Endodermal cell (in vitro differentiated cells): ENCODE measurements at regions not wholly inside any gene's neighbourhood (a gene's known extent, or its start where the extent isn't known, plus 50 kb on each side); places are given as distances from the start of the nearest gene placed in this dataset.

ENCODE experiments used
- DNase-seq: peaks from one replicate; pipeline ENCODE4 v3.0.0-alpha.2; 2017
- H3K27ac ChIP-seq: 2 replicates; pipeline ENCODE4 v1.5.1; 2013; ENCODE audit warnings: mild to moderate bottlenecking, low read depth, low read length, moderate library complexity
- H3K27me3 ChIP-seq: 2 replicates; pipeline ENCODE4 v1.6.1; 2013; ENCODE audit warnings: mild to moderate bottlenecking, low read length, moderate library complexity; ENCODE audit not compliant: insufficient read depth, control insufficient read depth, poor library complexity, severe bottlenecking
- H3K36me3 ChIP-seq: 2 replicates; pipeline ENCODE4 v1.7.0; 2013; ENCODE audit warnings: mild to moderate bottlenecking, low read length, moderate library complexity; ENCODE audit not compliant: control insufficient read depth, insufficient read depth
- H3K4me1 ChIP-seq: one replicate; pipeline ENCODE4 v1.7.0; 2013; ENCODE audit warnings: low read length; ENCODE audit not compliant: control insufficient read depth, insufficient read depth
- H3K4me3 ChIP-seq: 2 replicates; pipeline ENCODE4 v1.5.1; 2013; ENCODE audit warnings: mild to moderate bottlenecking, low read length, moderate library complexity
- H3K9ac ChIP-seq: 2 replicates; pipeline ENCODE4 v1.6.1; 2013; ENCODE audit warnings: mild to moderate bottlenecking, low read length, moderate library complexity; ENCODE audit not compliant: poor library complexity, severe bottlenecking; ENCODE audit errors: extremely low read depth
- H3K9me3 ChIP-seq: 2 replicates; pipeline ENCODE4 v1.6.1; 2013; ENCODE audit warnings: mild to moderate bottlenecking, low read length, moderate library complexity; ENCODE audit not compliant: control insufficient read depth
- H3K27ac Mint-ChIP-seq: 2 replicates; pipeline ENCODE4 v1.8.0; 2020; ENCODE audit warnings: mixed read lengths
- H3K27me3 Mint-ChIP-seq: 2 replicates; pipeline ENCODE4 v1.8.0; 2021; ENCODE audit warnings: mild to moderate bottlenecking, mixed read lengths; ENCODE audit not compliant: insufficient read depth
- H3K36me3 Mint-ChIP-seq: 2 replicates; pipeline ENCODE4 v1.8.0; 2020; ENCODE audit warnings: low read depth, mixed read lengths
- H3K4me1 Mint-ChIP-seq: 2 replicates; pipeline ENCODE4 v1.8.0; 2020; ENCODE audit warnings: mixed read lengths
- H3K4me3 Mint-ChIP-seq: 2 replicates; pipeline ENCODE4 v1.8.0; 2020; ENCODE audit warnings: mild to moderate bottlenecking, moderate library complexity, mixed read lengths
- H3K9me3 Mint-ChIP-seq: 2 replicates; pipeline ENCODE4 v1.8.0; 2020; ENCODE audit warnings: mild to moderate bottlenecking, mixed read lengths
- CTCF ChIP-seq: fragments of 200-600 bp; sonication (generic); conservative IDR thresholded peaks from 2 replicates; pipeline ENCODE4 v1.5.0; 2021; ENCODE audit warnings: antibody characterized with exemption, mild to moderate bottlenecking
- WGBS, 2 experiments: methylation state at CpG; one replicate each; pipeline versions ENCODE4 v1.1.5 to v1.1.7; 2013; ENCODE audit warnings: missing lambda C conversion rate in 2 of 2, mixed read lengths in 1 of 2; ENCODE audit not compliant: insufficient coverage in 1 of 2, insufficient read length in 1 of 2; 5-methylcytosine and 5-hydroxymethylcytosine counted together

GRCh38 chr13:55660851-55661250, 1479.9 kb upstream of the PRR20A start:
- H3K4me1 Mint-ChIP-seq: peaks cover 46% of the 10 kb centered on the region
- no CpG with 5 or more reads among the region's 1 CpG for WGBS, 2 experiments
- H3K36me3 Mint-ChIP-seq: peaks cover 10% of the 10 kb centered on the region
- peak overlapping the region; percentile 10 for H3K27ac Mint-ChIP-seq
- no peak overlapping the region for H3K4me3 Mint-ChIP-seq
- TF ChIP-seq CTCF: no peak
- H3K27me3 Mint-ChIP-seq: peaks cover 33% of the 10 kb centered on the region
- Histone ChIP-seq H3K9ac (no peak overlapping the region), H3K27me3 (no peaks in the 10 kb centered on the region), H3K27ac (no peak overlapping the region), H3K4me3 (no peak overlapping the region), H3K9me3 (peaks cover 17% of the 10 kb centered on the region), H3K4me1 (peaks cover 7% of the 10 kb centered on the region), H3K36me3 (peaks cover 4% of the 10 kb centered on the region)
- DNase-seq: no peak
- peaks cover 21% of the 10 kb centered on the region for H3K9me3 Mint-ChIP-seq

GRCh38 chr13:55661505-55661904, 1479.2 kb upstream of the PRR20A start:
- peaks cover 41% of the 10 kb centered on the region for H3K4me1 Mint-ChIP-seq
- Histone ChIP-seq H3K27me3 (no peaks in the 10 kb centered on the region), H3K9me3 (peaks cover 21% of the 10 kb centered on the region), H3K4me3 (no peak overlapping the region), H3K27ac (no peak overlapping the region), H3K9ac (no peak overlapping the region), H3K4me1 (peaks cover 7% of the 10 kb centered on the region), H3K36me3 (peaks cover 6% of the 10 kb centered on the region)
- TF ChIP-seq CTCF: no peak
- H3K4me3 Mint-ChIP-seq: no peak overlapping the region
- peaks cover 12% of the 10 kb centered on the region for H3K36me3 Mint-ChIP-seq
- peaks cover 33% of the 10 kb centered on the region for H3K27me3 Mint-ChIP-seq
- 81% methylated on average over 5 of the region's 5 CpGs; no CpG with 5 or more reads in 1 of the 2 experiments for WGBS, 2 experiments
- H3K9me3 Mint-ChIP-seq: peaks cover 23% of the 10 kb centered on the region
- DNase-seq: peak; percentile 40
- no peak overlapping the region for H3K27ac Mint-ChIP-seq

- 31 to 44% methylated on average over 3 of the region's 3 CpGs for WGBS, 2 experiments
- Histone ChIP-seq H3K9ac (no peak overlapping the region), H3K27ac (no peak overlapping the region), H3K36me3 (peaks cover 6% of the 10 kb centered on the region), H3K27me3 (no peaks in the 10 kb centered on the region), H3K9me3 (peaks cover 26% of the 10 kb centered on the region), H3K4me1 (peaks cover 7% of the 10 kb centered on the region), H3K4me3 (no peak overlapping the region)
- Mint-ChIP-seq H3K27me3 (peaks cover 16% of the 10 kb centered on the region), H3K36me3 (peaks cover 12% of the 10 kb centered on the region), H3K27ac (peak overlapping the region; percentile 84), H3K4me1 (peaks cover 26% of the 10 kb centered on the region), H3K9me3 (peaks cover 21% of the 10 kb centered on the region), H3K4me3 (no peak overlapping the region)
- DNase-seq: peak; percentile 75
- TF ChIP-seq CTCF: peak; percentile 45
Observed at GRCh38 chr13:55664178-55664577, 1476.5 kb upstream of the PRR20A start.
